DMS153 treated with DMSO at 0.1 percent for 48 hours (cell line): ENCODE measurements at regions not wholly inside any gene's neighbourhood (a gene's known extent, or its start where the extent isn't known, plus 50 kb on each side); places are given as distances from the start of the nearest gene placed in this dataset.
A peak's percentile ranks its signal among the peaks of the same experiment; 100 is the strongest.

Experiments used
- DNase-seq: peaks from one replicate; lab custom pipeline; 2025; ENCODE audit not compliant: unreplicated experiment; lab: John Stamatoyannopoulos, UW

- no peak for DNase-seq
Measured at GRCh38 chr6:80667006-80667405, 560.5 kb downstream of the BCKDHB start.

GRCh38 chr6:80658926-80659325 lies 552.5 kb downstream of the BCKDHB start:
- no peak for DNase-seq

- DNase-seq: no peak
Measured at GRCh38 chr6:80647156-80647555, 540.7 kb downstream of the BCKDHB start.

- DNase-seq: no peak
Measured at GRCh38 chr6:80643881-80644280, 537.4 kb downstream of the BCKDHB start.

GRCh38 chr6:80642452-80642851 lies 536.0 kb downstream of the BCKDHB start:
- no peak for DNase-seq

- no peak for DNase-seq
Measured at GRCh38 chr6:80641591-80641990, 535.1 kb downstream of the BCKDHB start.

- no peak for DNase-seq
Measured at GRCh38 chr6:80640176-80640575, 533.7 kb downstream of the BCKDHB start.

- DNase-seq: no peak
Measured at GRCh38 chr6:80639181-80639629, 532.7 kb downstream of the BCKDHB start.

- peak; percentile 98 for DNase-seq
Measured at GRCh38 chr6:80638213-80639055, 532.0 kb downstream of the BCKDHB start.

- DNase-seq: no peak
Measured at GRCh38 chr6:80637312-80637711, 530.8 kb downstream of the BCKDHB start.

- DNase-seq: no peak
Measured at GRCh38 chr6:80636689-80637088, 530.2 kb downstream of the BCKDHB start.

- no peak for DNase-seq
Measured at GRCh38 chr6:80633412-80633811, 526.9 kb downstream of the BCKDHB start.

- DNase-seq: no peak
Measured at GRCh38 chr6:80625405-80625804, 518.9 kb downstream of the BCKDHB start.

GRCh38 chr6:80623066-80623815 lies 516.8 kb downstream of the BCKDHB start:
- no peak for DNase-seq

GRCh38 chr6:80622641-80623040 lies 516.2 kb downstream of the BCKDHB start:
- peak; percentile 90 for DNase-seq

- DNase-seq: no peak
Measured at GRCh38 chr6:80618953-80619352, 512.5 kb downstream of the BCKDHB start.

GRCh38 chr6:80610846-80611245 lies 504.4 kb downstream of the BCKDHB start:
- no peak for DNase-seq

GRCh38 chr6:80608881-80609280 lies 502.4 kb downstream of the BCKDHB start:
- no peak for DNase-seq

GRCh38 chr6:80607811-80608391 lies 501.4 kb downstream of the BCKDHB start:
- DNase-seq: no peak

- DNase-seq: peak; percentile 50
Measured at GRCh38 chr6:80605165-80605989, 498.9 kb downstream of the BCKDHB start.

- DNase-seq: no peak
Measured at GRCh38 chr6:80603679-80604078, 497.2 kb downstream of the BCKDHB start.
